ENCODE measurements at regions not wholly inside any gene's neighbourhood (a gene's known extent, or its start where the extent isn't known, plus 50 kb on each side); places are given as distances from the start of the nearest gene placed in this dataset.

DNA sequence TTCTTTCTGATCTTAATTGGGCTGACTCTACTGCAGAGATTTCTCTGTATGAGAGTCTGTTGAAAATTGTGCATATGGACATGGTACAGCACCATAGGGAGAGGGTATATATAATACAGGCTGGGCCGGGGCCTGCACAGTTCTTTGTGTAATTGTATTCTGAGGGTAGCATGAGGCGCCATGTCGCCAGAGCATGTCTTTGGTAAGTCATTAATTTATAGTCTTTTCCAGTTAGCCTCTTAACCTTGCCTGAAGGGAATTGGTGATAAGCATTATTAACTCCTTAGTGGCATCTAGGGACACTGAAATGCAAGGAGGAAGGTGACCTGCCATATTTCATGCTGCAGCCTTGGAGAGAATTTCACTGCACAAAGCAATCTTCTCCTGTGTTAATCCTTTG lies 569.9 kb downstream of the TMTC2 start:
- no peak for TF ChIP-seq POLR2A (IDR thresholded peaks at IDR 0.05)
- TF ChIP-seq, protein P1, sequence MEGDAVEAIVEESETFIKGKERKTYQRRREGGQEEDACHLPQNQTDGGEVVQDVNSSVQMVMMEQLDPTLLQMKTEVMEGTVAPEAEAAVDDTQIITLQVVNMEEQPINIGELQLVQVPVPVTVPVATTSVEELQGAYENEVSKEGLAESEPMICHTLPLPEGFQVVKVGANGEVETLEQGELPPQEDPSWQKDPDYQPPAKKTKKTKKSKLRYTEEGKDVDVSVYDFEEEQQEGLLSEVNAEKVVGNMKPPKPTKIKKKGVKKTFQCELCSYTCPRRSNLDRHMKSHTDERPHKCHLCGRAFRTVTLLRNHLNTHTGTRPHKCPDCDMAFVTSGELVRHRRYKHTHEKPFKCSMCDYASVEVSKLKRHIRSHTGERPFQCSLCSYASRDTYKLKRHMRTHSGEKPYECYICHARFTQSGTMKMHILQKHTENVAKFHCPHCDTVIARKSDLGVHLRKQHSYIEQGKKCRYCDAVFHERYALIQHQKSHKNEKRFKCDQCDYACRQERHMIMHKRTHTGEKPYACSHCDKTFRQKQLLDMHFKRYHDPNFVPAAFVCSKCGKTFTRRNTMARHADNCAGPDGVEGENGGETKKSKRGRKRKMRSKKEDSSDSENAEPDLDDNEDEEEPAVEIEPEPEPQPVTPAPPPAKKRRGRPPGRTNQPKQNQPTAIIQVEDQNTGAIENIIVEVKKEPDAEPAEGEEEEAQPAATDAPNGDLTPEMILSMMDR (IDR thresholded peaks at IDR 0.05) = no peak
